BLaER1 (cell line): ENCODE measurements at regions not wholly inside any gene's neighbourhood (a gene's known extent, or its start where the extent isn't known, plus 50 kb on each side); places are given as distances from the start of the nearest gene placed in this dataset.
"Not testable (repeated sequence)": the region's sequence is repeated elsewhere in the genome, so short reads cannot be mapped to it uniquely, and the experiment has no call there.

Source experiments
- H3K27ac ChIP-seq: shearing (Covaris generic); formaldehyde crosslinking; 2 replicates; pipeline ENCODE4 v1.8.1; 2022
- H3K27me3 ChIP-seq: shearing (Covaris generic); formaldehyde crosslinking; 2 replicates; pipeline ENCODE4 v1.8.1; 2022
- H3K36me3 ChIP-seq: shearing (Covaris generic); formaldehyde crosslinking; 2 replicates; pipeline ENCODE4 v1.8.1; 2022
- H3K4me1 ChIP-seq: shearing (Covaris generic); formaldehyde crosslinking; 2 replicates; pipeline ENCODE4 v1.8.1; 2022
- H3K4me2 ChIP-seq: shearing (Covaris generic); formaldehyde crosslinking; 2 replicates; pipeline ENCODE4 v1.8.1; 2022
- H3K4me3 ChIP-seq: shearing (Covaris generic); formaldehyde crosslinking; 2 replicates; pipeline ENCODE4 v1.8.1; 2022
- H3K9ac ChIP-seq: shearing (Covaris generic); formaldehyde crosslinking; 2 replicates; pipeline ENCODE4 v1.8.1; 2022
- H3K9me3 ChIP-seq: shearing (Covaris generic); formaldehyde crosslinking; 2 replicates; pipeline ENCODE4 v1.8.1; 2022
- H4K20me1 ChIP-seq: shearing (Covaris generic); formaldehyde crosslinking; 2 replicates; pipeline ENCODE4 v1.8.1; 2022
- Cebpa-rat ChIP-seq: shearing (Covaris generic); IDR thresholded peaks from 2 replicates; pipeline ENCODE4 v1.8.1; 2022

GRCh38 chr20:54793291-54793992 is 318.0 kb downstream of the DOK5 start:
- Histone ChIP-seq H3K36me3 (no peaks in the 10 kb centered on the region), H3K4me3 (no peak overlapping the region), H3K9ac (no peak overlapping the region), H4K20me1 (no peaks in the 10 kb centered on the region), H3K27me3 (no peaks in the 10 kb centered on the region), H3K9me3 (0 out of 2 replicates have a peak, but pooled peaks cover under 1% of the 10 kb centered on the region), H3K4me1 (no peaks in the 10 kb centered on the region), H3K27ac (no peak overlapping the region), H3K4me2 (no peak overlapping the region)
- TF ChIP-seq Cebpa-rat, result no peak

GRCh38 chr20:54792688-54793087 is 317.3 kb downstream of the DOK5 start:
- Histone ChIP-seq H4K20me1 (no peaks in the 10 kb centered on the region), H3K4me2 (no peak overlapping the region), H3K36me3 (no peaks in the 10 kb centered on the region), H3K27me3 (no peaks in the 10 kb centered on the region), H3K9me3 (0 out of 2 replicates have a peak, but pooled peaks cover 3% of the 10 kb centered on the region), H3K9ac (no peak overlapping the region), H3K4me3 (no peak overlapping the region), H3K4me1 (no peaks in the 10 kb centered on the region), H3K27ac (no peak overlapping the region)
- no peak for TF ChIP-seq Cebpa-rat

GRCh38 chr20:54788260-54788659 is 312.9 kb downstream of the DOK5 start:
- H3K4me3 ChIP-seq, H3K27ac ChIP-seq, H3K4me2 ChIP-seq, H3K9me3 ChIP-seq, H3K4me1 ChIP-seq, H3K9ac ChIP-seq, H4K20me1 ChIP-seq, H3K36me3 ChIP-seq, H3K27me3 ChIP-seq: not testable (repeated sequence)

- H3K9ac ChIP-seq, result not testable (repeated sequence)
Observed at GRCh38 chr20:54782758-54783157, 307.4 kb downstream of the DOK5 start.

GRCh38 chr20:54774426-54774825 is 299.0 kb downstream of the DOK5 start:
- Histone ChIP-seq H3K36me3 (no peaks in the 10 kb centered on the region), H3K9me3 (no peaks in the 10 kb centered on the region), H3K27ac (no peak overlapping the region), H3K4me2 (no peak overlapping the region), H3K4me3 (no peak overlapping the region), H3K9ac (no peak overlapping the region), H4K20me1 (no peaks in the 10 kb centered on the region), H3K27me3 (no peaks in the 10 kb centered on the region), H3K4me1 (no peaks in the 10 kb centered on the region)
- no peak for TF ChIP-seq Cebpa-rat

More at GRCh38 chr20:54782758-54783157, 307.4 kb downstream of the DOK5 start:
- H3K36me3 ChIP-seq, H3K4me1 ChIP-seq, H3K27ac ChIP-seq, H3K27me3 ChIP-seq, H3K4me2 ChIP-seq, H4K20me1 ChIP-seq, H3K9me3 ChIP-seq, H3K4me3 ChIP-seq: not testable (repeated sequence)

GRCh38 chr20:54773643-54774000 is 298.2 kb downstream of the DOK5 start:
- no peaks in the 10 kb centered on the region for H3K36me3 ChIP-seq
- H3K27ac ChIP-seq, result no peak overlapping the region
- no peaks in the 10 kb centered on the region for H3K9me3 ChIP-seq
- H3K4me2 ChIP-seq, result no peak overlapping the region
- TF ChIP-seq Cebpa-rat, result no peak
- no peak overlapping the region for H3K9ac ChIP-seq
- no peaks in the 10 kb centered on the region for H4K20me1 ChIP-seq
- no peaks in the 10 kb centered on the region for H3K27me3 ChIP-seq
- H3K4me3 ChIP-seq, result no peak overlapping the region
- H3K4me1 ChIP-seq, result no peaks in the 10 kb centered on the region

- no peaks in the 10 kb centered on the region for H3K4me1 ChIP-seq
- H4K20me1 ChIP-seq, result no peaks in the 10 kb centered on the region
- no peak overlapping the region for H3K4me3 ChIP-seq
- H3K27ac ChIP-seq, result no peak overlapping the region
- no peak for TF ChIP-seq Cebpa-rat
- H3K9me3 ChIP-seq, result no peaks in the 10 kb centered on the region
- H3K4me2 ChIP-seq, result no peak overlapping the region
- no peaks in the 10 kb centered on the region for H3K36me3 ChIP-seq
- no peaks in the 10 kb centered on the region for H3K27me3 ChIP-seq
- no peak overlapping the region for H3K9ac ChIP-seq
Observed at GRCh38 chr20:54772893-54773642, 297.7 kb downstream of the DOK5 start.

GRCh38 chr20:54766483-54766882 is 291.1 kb downstream of the DOK5 start:
- H3K27me3 ChIP-seq, result no peaks in the 10 kb centered on the region
- no peak for TF ChIP-seq Cebpa-rat
- H3K4me2 ChIP-seq, result no peak overlapping the region
- H3K9ac ChIP-seq, result no peak overlapping the region
- no peaks in the 10 kb centered on the region for H3K4me1 ChIP-seq
- no peaks in the 10 kb centered on the region for H3K9me3 ChIP-seq
- H3K4me3 ChIP-seq, result no peak overlapping the region
- no peaks in the 10 kb centered on the region for H3K36me3 ChIP-seq
- no peak overlapping the region for H3K27ac ChIP-seq
- no peaks in the 10 kb centered on the region for H4K20me1 ChIP-seq

GRCh38 chr20:54763366-54763765 is 288.0 kb downstream of the DOK5 start:
- no peaks in the 10 kb centered on the region for H4K20me1 ChIP-seq
- H3K27me3 ChIP-seq, result no peaks in the 10 kb centered on the region
- no peaks in the 10 kb centered on the region for H3K36me3 ChIP-seq
- H3K4me3 ChIP-seq, result no peak overlapping the region
- H3K27ac ChIP-seq, result no peak overlapping the region
- no peak for TF ChIP-seq Cebpa-rat
- no peak overlapping the region for H3K9ac ChIP-seq
- no peak overlapping the region for H3K4me2 ChIP-seq
- no peaks in the 10 kb centered on the region for H3K4me1 ChIP-seq
- H3K9me3 ChIP-seq, result no peaks in the 10 kb centered on the region

- Histone ChIP-seq H3K9me3 (no peaks in the 10 kb centered on the region), H3K4me2 (no peak overlapping the region), H3K36me3 (no peaks in the 10 kb centered on the region), H3K27me3 (no peaks in the 10 kb centered on the region), H3K4me1 (no peaks in the 10 kb centered on the region), H3K27ac (no peak overlapping the region), H4K20me1 (no peaks in the 10 kb centered on the region), H3K9ac (no peak overlapping the region), H3K4me3 (no peak overlapping the region)
- TF ChIP-seq Cebpa-rat, result no peak
Observed at GRCh38 chr20:54759589-54759988, 284.2 kb downstream of the DOK5 start.
